ENCODE measurements at regions not wholly inside any gene's neighbourhood (a gene's known extent, or its start where the extent isn't known, plus 50 kb on each side); places are given as distances from the start of the nearest gene placed in this dataset.

- no peaks in the 10 kb centered on the region for H3K23me2 ChIP-seq (ENCODE audit: insufficient read length, low read depth, low read length, poor library complexity, severe bottlenecking)
- H3K4ac ChIP-seq (ENCODE audit: low read depth, low read length) = no peak overlapping the region
- no peak overlapping the region for H2BK12ac ChIP-seq (ENCODE audit: insufficient read length, low read depth, low read length)
- no peak overlapping the region for H3K14ac ChIP-seq (ENCODE audit: insufficient read depth, low read length)
- H3K18ac ChIP-seq (ENCODE audit: insufficient read length, low read depth, low read length) = no peak overlapping the region
- no peak overlapping the region for H3K9ac ChIP-seq (ENCODE audit: extremely low read depth, insufficient read length, low read length)
- H2BK120ac ChIP-seq (ENCODE audit: low read depth, low read length, poor library complexity, severe bottlenecking) = no peak overlapping the region
- no peaks in the 10 kb centered on the region for H3K79me2 ChIP-seq (ENCODE audit: insufficient read depth, low read length)
- no peak overlapping the region for H4K8ac ChIP-seq (replicated peaks; ENCODE audit: insufficient read length, low read depth, low read length)
- Mint-ChIP-seq H3K36me3 (ENCODE audit: insufficient read depth in 1 of 3, low read depth in 3 of 3) (peaks cover 1 to 7% (median 2%) of the 10 kb centered on the region in 3 experiments; a peak in 4 of 7 replicates), H3K9me3 (peaks cover 4 to 5% of the 10 kb centered on the region in 2 experiments), H3K27ac (no peak overlapping the region), H3K27me3 (ENCODE audit: low read depth) (no peaks in the 10 kb centered on the region), H3K4me3 (no peak overlapping the region), H3K4me1 (no peaks in the 10 kb centered on the region)
- H3K4me2 ChIP-seq (ENCODE audit: insufficient read depth, insufficient read length, low read length) = no peak overlapping the region
- H3K27me3 ChIP-seq (ENCODE audit: insufficient read depth, low read length) = no peaks in the 10 kb centered on the region
- WGBS (ENCODE audit: extremely low coverage, insufficient read length, low lambda C conversion rate) = no CpG with 5 or more reads among the region's 3 CpGs
- no peak overlapping the region for H2AK5ac ChIP-seq (ENCODE audit: insufficient read length, low read length)
- no peaks in the 10 kb centered on the region for H3K4me1 ChIP-seq (ENCODE audit: insufficient read depth, low read length)
- no peak for TF ChIP-seq CTCF (conservative IDR thresholded peaks at IDR 0.05)
- H2BK20ac ChIP-seq (ENCODE audit: low read depth, low read length, poor library complexity, severe bottlenecking) = no peak overlapping the region
- no peaks in the 10 kb centered on the region for H4K20me1 ChIP-seq (ENCODE audit: control insufficient read depth, insufficient read depth, insufficient read length)
- H3K23ac ChIP-seq (ENCODE audit: insufficient read length, low read depth, low read length) = no peak overlapping the region
- DNase-seq = no peak
- H3K56ac ChIP-seq (ENCODE audit: insufficient read length, low read depth, low read length) = no peak overlapping the region
- no peaks in the 10 kb centered on the region for H3K9me3 ChIP-seq (ENCODE audit: control insufficient read depth, low read depth, low read length)
- H2BK15ac ChIP-seq (ENCODE audit: low read depth, low read length) = no peak overlapping the region
- no peak overlapping the region for H2AFZ ChIP-seq (ENCODE audit: low read length)
- no peaks in the 10 kb centered on the region for H3K79me1 ChIP-seq (ENCODE audit: insufficient read depth, low read depth, low read length, poor library complexity, severe bottlenecking)
- no peak overlapping the region for H3T11ph ChIP-seq (ENCODE audit: low read length)
- no peak overlapping the region for H2BK5ac ChIP-seq (ENCODE audit: insufficient read length, low read length)
- H3K27ac ChIP-seq (ENCODE audit: insufficient read length, low read depth, low read length) = no peak overlapping the region
- no peak overlapping the region for H4K5ac ChIP-seq (ENCODE audit: insufficient read length, low read depth, low read length)
- no peak overlapping the region for H4K91ac ChIP-seq (ENCODE audit: insufficient read length, low read depth, low read length)
These were observed 378.3 kb upstream of the PRICKLE1 start for GRCh38 chr12:42967850-42968249.
